ENCODE measurements at regions not wholly inside any gene's neighbourhood (a gene's known extent, or its start where the extent isn't known, plus 50 kb on each side); places are given as distances from the start of the nearest gene placed in this dataset.

DNA sequence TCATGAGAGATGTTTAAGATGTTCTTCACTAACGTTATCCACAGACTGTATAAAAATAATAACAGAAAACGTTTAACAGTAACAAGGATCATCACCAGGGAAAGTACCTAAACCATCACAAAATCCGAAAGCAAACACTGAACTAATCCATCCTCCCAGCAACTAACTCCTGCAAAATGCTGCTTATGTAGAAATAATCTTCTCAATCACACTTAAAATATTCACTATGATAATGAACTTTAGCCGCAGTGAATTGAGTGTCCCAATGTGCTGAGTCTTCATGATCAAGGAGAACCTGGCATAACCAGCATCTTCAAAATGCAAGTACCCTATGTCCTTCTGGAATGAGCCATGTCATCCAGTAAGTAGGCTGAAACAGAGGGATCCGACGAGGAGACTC lies 166.1 kb downstream of the LTN1 start:
- DNase-seq: no peak

DNA sequence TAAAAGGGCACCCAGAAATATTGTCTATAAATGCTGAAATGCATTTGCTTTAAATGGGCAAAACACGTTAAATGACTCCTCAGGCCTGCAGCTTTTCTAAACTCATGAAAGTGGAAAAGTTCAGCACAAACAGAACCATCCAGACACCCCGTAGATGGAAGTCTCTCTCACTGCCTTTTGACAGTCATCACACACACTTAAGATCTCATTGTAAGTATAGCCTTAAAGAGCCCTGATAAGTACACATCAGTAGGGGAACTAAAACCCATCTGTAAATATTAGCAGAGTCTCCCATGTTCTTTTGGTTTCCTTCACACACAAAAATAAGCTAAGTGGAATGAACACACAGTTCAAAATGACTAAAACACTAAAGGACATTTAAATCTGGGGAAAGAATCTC lies 166.7 kb downstream of the LTN1 start:
- DNase-seq: no peak

DNA sequence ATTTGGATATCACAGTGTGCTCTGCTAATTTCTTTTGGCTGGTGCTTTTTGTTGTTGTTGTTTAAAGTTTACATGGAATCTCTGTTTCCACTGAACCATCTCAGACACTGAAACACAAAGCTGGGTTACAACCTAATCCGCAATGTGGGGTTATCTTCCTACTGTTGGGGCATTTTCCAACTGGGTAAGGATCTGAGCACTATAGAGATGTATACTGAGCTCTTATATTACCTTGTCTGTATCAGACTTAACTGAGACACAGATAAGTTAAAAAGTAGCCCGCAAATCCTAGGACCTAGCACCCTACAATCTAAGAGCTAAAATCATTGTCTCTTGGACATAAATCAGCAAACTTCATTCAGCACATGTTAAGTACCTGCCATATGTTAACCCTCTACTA lies 169.2 kb downstream of the LTN1 start:
- DNase-seq: no peak

DNA sequence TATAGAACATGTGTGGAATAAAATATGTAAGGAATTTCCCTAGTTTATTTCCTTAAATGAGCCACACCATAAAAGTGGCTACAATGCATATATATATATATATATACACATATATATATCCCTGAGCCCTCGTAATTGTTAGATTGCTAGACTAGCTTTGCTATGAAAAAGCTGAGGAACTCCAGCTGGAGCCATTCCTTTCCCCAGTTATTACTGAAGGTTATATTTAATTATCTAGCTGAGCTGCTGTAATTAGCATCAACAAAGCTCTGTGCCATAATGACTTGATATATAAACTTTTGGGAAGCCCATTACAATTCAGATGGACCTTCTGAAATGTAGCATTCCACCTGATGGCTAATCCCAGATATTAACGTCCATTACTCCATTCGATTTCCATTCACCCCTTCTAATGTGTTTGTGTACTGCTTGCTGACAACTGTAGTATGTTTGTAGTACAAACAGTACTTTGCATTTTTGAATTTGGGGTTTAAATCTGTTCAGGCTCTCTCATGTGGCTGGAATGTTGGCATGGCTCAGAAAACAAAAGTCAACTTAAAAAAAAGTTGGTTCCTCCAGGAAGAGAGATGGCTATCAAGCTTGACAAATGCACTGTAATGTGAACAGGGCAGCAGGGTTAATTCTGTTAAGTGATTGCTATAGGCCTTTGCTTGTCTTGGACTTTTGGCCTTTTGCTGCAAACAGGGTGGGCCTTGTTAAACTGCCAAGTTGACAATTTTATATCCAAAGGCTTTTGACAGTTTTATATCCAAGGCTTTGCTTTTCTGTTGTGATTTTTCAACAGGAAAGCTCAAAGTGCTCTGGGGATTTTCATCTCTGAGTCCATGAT lies 170.0 kb downstream of the LTN1 start:
- DNase-seq: no peak

DNA sequence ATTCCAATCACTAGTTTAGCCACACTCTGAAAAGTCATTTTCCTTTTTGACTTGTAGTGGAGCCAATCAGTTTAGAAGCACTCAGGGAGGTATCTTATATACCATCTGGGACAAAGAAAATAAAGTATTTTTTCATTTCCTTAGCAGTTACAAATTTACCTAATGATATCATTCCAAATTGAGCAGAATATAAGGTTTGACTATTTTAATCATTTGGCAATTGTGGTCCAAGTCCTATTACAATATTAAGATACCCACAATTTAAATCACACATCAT lies 170.6 kb downstream of the LTN1 start:
- DNase-seq: no peak

DNA sequence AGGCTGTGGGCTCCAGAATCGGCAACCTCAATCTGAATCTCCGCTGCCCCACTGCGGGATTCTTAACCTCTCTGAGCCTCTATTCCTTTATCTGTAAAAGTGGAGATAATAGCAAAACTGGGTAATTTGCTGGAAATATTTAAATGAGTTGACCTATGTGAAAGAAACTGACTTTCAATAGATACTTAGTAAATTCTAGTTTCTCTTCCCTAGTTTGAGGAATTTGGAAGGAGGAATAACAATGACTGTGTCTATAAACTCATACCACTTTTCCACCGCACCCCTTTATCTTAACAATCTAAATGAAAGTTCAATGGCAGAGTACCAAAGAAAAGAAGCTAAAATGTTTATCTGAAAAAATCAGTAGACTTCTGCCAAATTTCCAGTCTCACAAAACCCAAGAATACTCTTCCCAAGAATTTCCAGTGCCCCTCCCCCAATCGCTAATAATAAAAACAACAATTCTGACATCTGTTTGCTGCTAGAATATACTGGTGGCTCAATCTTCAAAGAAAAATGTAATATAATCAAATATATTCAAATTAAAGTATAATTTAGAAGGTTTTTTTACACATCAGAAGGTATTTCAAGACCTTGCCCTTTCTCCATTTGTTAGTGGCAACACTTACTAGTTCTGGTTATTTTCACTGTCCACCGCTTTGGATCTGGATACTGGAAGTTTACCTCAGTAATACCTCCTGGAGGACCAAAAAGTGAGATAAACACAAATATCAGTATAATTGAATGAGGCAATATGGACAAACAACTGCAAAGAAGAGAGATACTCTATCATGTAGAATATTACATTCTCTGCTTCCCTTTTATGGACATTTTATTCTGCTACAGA lies 171.2 kb downstream of the LTN1 start:
- no peak for DNase-seq

DNA sequence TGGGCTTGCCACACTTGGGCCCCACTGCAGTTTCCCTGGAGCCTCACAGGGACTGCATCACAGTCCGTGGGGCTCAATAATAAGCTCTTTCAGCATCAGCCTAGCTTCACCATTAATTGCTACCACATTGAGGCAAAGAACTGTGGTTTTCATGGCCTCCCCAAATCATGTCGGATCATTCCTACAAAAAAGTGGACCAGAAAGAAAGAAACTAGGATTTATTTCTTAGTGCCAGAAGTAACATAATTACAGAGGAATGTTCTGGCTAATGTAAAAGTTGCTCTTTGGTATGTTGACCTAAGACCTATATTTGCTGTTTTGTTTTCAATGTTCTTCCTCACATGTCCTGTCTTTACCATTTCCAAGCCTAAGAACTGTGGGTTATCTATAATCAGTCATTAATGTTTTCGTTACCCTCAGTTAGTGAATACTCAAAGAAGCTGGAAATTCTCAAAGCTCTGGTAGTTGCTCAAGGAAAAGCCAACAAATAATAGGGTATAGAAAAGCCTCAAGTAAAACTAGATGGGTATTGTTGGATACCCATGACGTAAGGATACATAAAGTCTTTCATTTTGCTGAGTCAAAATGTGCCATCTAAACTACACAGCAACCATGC lies 173.9 kb downstream of the LTN1 start:
- no peak for DNase-seq

DNA sequence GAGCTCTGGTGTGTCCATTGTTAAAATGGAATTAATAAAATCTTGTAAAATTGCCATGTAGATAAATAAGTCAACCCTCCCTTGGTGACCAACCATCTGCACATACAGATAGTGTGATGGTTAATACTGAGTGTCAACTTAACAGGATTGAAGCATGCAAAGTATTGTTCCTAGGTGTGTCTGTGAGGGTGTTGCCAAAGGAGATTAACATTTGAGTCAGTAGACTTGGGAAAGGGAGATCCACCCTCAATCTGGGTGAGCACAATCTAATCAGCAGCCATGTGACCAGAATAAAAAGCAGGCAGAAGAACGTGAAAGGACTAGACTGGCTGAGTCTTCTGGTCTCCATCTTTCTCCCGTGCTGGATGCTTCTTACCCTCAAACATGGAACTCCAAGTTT lies 174.8 kb downstream of the LTN1 start:
- no peak for DNase-seq

DNA sequence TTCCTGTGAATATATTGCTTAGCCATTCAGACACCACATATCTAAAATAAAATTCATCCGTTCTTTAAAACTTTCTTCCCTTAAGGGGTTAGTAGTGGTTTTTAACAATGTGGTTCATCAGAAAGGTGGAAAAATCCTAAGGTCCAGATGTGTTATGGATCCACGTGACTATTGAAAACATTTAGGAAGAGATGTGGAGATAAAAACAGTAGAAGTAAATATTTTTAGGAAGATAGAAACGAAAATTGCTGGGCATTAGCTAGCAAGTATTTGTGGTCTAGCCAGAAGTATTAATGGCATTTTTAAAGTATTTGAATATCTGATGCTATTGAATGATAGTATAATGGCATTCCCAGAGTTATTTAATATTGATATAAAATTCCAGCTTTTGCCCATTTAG lies 180.8 kb downstream of the LTN1 start:
- no peak for DNase-seq

DNA sequence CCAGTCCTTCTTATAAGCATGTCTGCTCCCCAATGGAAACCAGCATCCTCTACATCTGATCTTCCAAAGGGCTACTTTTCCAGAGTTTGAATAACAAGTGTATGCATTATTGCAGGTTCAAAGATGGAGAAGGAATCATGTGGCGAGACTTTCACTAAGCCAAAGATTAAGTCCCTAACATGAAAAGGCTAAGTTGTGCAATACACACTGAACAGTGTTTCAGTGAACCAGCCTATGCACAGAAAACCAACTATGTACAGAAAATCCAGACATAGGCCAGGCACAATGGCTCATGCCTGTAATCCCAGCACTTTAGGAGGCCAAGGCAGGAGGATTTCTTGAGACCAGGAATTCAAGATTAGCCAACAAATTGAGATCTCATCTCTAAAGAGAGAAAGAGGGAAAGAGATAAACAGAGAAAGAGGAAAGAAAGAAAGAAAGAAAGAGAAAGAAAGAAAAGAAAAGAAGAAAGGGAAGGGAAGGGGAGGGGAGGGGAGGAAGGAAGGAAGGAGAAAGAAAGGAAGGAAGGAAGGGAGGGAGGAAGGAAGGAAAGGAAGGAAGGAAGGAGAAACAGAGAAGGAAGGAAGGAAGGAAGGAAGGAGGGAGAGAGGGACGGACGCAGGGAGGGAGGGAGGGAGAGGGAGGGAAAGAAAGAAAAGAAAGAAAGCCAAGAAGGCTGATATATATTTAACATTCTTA lies 181.7 kb downstream of the LTN1 start:
- DNase-seq: no peak

DNA sequence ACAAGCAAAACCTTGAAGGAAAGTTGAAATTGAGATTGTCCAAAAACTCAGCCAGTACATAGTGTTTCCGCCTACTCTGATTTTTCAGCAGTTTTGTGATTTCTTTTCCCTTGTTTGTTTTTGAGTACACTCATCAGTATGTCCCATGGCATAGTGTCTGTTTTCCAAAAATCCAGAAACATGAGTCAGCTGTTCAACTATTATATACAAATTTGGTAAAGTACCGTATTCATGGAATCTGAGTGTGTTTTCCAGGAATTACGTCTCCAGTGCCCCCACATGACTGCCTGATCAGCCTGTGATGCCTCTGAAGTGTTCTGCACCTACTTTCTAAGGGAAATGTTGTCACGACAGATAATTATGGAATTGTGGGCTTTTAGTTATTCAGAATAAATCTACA lies 186.8 kb downstream of the LTN1 start:
- no peak for DNase-seq

DNA sequence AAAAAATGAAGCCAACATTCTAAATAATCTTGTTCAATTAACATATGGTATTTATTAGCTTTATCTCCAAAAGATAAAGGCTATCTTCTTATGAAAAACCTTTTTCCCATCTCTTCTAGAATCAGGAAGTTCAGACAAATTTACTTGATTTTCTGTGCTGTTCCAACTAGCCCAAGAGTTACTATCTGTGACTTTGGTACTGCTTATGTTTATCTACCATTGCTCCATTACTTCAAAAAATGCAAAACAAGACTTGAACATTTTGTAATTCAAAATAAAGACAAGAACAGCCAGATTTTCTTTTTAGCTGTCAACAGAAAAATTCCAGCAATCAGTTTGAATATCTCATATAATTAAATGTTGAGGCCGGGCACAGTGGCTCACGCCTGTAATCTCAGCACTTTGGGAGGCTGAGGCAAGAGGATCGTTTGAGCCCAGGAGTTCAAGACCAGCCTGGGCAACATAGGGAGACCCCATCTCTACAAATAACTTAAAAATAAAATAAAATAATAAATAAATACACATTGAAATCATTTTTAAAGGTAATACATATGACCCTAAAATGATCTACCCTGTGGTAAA lies 188.5 kb downstream of the LTN1 start:
- no peak for DNase-seq

DNA sequence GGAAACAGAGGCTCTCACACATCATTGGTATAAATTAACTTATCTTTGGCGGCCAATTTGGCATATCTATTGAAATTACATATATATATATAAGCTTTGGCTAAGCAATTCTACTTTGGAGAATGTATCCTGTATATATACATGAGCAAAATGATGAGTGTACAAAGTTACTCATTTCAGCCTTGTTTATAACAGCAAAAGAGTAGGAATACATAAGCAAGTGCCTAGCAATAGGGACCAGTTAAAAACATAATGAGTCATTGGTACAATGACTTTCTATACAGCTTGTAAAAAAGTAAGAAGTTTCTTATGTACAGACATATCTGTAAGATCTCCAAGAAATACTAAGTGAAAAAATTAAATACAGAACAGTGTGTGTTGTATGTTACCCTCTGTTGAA lies 190.8 kb downstream of the LTN1 start:
- DNase-seq: no peak

DNA sequence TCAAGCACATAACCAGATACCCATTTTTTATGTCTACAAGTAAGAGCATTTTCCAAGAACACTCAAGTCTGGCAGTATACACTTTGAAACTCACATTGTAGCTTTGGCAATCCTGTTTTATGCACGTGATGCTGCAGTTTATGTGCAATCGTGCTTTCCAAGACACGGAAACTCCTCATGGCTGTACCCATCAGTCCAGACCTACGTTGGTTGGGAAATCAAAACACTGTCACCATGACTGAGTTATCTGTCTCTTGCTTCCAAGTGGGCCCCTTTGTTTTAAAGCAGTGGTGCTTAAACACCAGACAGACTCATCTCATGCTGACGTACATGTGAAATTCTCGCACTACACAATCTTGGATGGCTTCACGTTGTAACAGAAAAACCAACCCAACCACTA lies 192.8 kb downstream of the LTN1 start:
- DNase-seq: no peak

DNA sequence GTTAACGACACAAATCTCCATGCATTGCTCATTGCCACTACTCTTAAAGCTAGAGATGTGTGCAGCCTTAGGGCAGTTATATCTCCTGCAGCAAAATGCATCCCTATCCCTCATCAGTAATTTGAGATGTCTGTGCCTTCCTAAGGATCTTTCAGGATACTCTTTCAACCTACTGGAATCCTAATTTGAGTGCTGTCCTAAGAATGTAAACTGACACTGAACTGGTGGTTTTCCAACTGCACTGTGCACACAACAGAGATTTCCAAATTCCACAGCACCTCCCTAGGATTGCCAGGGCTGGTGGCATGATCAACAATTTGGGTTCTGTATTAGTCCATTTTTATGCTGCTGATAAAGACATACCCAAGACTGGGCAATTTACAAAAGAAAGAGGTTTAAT lies 193.9 kb downstream of the LTN1 start:
- no peak for DNase-seq

DNA sequence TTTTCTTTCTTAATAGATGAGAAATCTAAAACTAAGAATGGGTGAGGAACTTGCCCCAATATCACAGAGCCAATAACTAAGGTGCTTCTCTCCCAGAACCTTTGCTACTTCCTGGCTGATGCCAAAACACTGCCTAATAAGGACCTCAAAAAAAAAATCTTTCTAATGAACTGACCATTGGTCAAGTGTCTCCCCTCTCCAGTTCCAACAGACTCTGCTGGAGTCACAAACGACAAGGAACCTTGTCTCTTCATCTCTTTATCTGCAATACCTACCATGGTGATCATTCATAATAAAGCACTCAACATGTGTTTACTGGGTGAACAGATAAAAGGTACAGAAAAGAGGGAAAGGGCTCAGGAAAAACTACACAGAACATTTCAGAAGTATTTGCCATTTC lies 197.4 kb downstream of the LTN1 start:
- no peak for DNase-seq

DNA sequence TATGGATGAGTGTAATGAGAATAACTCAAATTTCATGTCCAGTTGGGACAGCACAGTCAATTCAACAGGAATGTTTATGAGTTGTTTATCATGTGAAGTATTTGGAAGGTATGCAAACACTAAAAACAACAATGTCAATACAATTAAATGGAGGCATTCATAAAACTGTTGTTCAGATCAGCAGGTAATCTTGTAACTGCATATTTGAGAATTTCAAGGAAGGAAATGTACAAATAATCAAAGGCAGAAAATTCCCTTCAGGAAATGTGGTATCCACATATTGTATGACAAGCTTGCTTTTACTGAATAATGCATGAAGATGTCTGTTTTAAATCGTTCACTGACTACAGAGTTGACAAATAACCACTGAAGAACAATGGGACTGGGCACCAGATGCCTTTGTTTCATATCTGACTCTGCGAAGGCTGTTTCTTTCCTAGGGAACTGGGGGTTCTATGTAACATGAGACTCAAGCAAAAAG lies 198.3 kb downstream of the LTN1 start:
- DNase-seq: no peak

DNA sequence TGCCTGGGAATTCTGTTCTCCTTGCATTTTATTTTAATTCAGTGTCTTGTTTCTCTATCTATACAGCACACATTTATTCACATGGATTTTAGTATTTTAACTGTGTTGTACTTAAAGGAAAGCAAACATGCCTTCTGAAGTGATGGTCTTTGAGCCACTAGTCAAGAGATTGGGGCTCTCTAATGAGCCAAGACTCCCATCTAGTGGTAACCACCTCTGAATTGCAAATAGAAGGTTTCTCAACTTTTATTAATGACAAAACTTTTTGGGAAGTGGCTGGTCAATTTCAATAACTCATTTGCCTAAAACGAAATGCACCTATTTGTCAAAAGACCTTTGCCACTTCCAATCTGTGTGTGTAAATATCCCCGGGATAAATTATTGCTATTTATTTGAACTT lies 199.6 kb downstream of the LTN1 start:
- DNase-seq: no peak

DNA sequence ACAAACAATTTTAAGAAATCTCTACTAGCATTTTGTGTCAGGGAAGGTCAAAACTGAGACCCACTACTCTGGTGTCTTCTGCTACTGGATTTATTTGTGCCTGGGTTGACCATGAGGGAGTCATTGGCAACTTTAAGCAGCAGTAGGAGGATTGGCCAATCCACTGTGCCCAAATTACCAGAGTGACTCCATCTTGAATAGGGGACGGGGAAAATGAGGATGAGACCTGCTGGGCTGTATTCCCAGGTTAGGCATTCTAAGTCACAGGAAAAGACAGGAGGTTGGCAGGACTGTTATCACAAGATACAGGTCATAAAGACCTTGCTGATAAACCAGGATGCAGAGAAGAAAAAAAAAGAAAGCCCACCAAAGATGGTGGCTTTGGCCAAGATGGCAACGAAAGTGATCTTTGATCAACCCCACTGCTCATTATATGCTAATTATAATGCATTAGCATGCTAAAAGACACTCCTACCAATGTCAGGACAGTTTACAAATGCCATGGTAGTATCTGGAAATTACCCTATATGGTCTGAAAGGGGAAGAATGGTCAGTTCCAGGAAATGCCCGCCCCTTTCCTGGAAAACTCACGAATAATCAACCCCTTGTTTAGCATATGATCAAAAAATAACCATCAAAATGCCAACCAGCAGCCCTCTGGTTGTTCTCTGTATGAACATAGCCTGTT lies 200.9 kb downstream of the LTN1 start:
- no peak for DNase-seq

DNA sequence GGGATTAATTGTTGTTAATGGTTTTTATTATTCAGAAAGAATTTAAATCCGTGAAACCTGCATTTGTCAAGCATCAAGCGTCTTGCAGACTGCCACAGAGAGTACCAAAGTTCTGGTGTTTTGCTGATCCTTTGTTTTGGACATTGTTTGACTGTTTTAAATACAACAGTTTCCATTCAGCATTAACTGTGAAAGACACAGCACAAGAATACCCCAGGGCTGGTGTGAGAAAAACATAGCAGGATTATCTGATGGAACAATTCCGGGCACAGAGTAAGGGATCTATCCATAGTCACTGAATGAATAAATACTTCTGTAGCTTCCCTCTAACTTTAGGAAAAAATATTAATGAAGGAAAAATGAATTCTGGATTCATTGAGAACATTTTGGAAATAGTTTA lies 202.3 kb downstream of the LTN1 start:
- no peak for DNase-seq

DNA sequence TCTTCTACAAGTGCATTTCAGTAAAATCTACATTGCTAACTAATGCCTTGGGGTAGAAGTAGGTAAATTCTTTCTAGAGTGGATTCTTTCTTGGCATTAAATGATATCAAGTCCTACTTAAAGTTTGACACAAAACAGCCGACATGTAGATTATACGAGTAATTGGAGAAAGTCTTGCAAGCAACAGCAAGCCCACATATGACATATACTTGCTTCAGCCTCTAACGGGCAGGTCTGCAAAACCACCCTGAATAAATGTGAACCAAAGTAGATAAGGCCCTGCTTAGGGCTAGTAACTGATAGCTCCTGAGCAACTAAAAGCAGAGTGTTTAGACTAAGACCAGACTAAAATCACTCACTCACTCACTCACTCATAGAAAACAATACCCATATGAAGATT lies 203.2 kb downstream of the LTN1 start:
- DNase-seq: no peak

DNA sequence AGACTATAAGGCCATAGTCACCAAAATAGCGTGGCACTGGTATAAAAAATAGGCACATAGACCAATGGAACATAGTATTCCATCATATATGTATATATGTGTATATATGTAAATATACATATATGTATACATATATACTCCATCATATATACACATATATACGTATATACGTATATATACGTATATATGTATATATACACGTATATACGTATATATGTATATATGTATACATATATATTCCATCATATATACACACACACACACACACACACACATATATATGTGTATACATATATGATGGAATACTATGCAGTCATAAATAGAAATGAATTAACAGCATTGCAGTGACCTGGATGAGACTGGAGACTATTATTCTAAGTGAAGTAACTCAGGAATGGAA lies 204.6 kb downstream of the LTN1 start:
- no peak for DNase-seq
